Peyer's patch (tissue), 4 donors: ENCODE measurements at regions not wholly inside any gene's neighbourhood (a gene's known extent, or its start where the extent isn't known, plus 50 kb on each side); places are given as distances from the start of the nearest gene placed in this dataset.

Experiments used
- POLR2A ChIP-seq, 2 donors: fragments of 450-650 bp; IDR thresholded peaks; one replicate each; pipeline ENCODE4 v1.5.1; 2017; ENCODE audit warnings: antibody characterized with exemption in 2 of 2, mild to moderate bottlenecking in 2 of 2, moderate library complexity in 2 of 2
- TF ChIP-seq, protein P1 (sequence below), 6 experiments: fragments of 450-650 bp in 4 of 6; fragments of 200-600 bp in 2 of 6; sonication (generic) in 1 of 6; IDR thresholded peaks; one replicate each; pipeline ENCODE4 v1.5.1; 2017 to 2019; ENCODE audit warnings: antibody characterized with exemption in 6 of 6, mild to moderate bottlenecking in 3 of 6, moderate library complexity in 1 of 6

GRCh38 chr12:111102102-111102739 lies 181.8 kb upstream of the MYL2 start:
- TF ChIP-seq, protein P1, sequence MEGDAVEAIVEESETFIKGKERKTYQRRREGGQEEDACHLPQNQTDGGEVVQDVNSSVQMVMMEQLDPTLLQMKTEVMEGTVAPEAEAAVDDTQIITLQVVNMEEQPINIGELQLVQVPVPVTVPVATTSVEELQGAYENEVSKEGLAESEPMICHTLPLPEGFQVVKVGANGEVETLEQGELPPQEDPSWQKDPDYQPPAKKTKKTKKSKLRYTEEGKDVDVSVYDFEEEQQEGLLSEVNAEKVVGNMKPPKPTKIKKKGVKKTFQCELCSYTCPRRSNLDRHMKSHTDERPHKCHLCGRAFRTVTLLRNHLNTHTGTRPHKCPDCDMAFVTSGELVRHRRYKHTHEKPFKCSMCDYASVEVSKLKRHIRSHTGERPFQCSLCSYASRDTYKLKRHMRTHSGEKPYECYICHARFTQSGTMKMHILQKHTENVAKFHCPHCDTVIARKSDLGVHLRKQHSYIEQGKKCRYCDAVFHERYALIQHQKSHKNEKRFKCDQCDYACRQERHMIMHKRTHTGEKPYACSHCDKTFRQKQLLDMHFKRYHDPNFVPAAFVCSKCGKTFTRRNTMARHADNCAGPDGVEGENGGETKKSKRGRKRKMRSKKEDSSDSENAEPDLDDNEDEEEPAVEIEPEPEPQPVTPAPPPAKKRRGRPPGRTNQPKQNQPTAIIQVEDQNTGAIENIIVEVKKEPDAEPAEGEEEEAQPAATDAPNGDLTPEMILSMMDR (IDR thresholded peaks at IDR 0.05): no peak
- no peak for TF ChIP-seq POLR2A (IDR thresholded peaks at IDR 0.05)
